ENCODE measurements at regions not wholly inside any gene's neighbourhood (a gene's known extent, or its start where the extent isn't known, plus 50 kb on each side); places are given as distances from the start of the nearest gene placed in this dataset.

DNA sequence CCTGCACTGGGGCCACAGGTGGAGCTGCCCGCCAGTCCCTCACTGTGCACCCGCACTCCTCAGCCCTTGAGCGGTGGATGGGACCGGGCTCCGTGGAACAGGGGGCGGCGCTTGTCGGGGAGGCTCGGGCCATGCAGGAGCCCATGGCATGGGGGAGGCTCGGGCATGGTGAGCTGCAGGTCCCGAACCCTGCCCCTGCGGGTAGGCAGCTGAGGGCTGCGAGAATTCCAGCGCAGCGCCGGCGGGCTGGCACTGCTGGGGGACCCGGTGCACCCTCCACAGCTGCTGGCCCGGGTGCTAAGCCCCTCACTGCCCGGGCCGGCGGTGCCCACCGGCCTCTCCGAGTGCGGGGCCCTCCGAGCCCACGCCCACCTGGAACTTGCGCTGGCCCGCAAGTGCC lies 877.5 kb upstream of the PCDH9 start:
- TF ChIP-seq, protein P1, sequence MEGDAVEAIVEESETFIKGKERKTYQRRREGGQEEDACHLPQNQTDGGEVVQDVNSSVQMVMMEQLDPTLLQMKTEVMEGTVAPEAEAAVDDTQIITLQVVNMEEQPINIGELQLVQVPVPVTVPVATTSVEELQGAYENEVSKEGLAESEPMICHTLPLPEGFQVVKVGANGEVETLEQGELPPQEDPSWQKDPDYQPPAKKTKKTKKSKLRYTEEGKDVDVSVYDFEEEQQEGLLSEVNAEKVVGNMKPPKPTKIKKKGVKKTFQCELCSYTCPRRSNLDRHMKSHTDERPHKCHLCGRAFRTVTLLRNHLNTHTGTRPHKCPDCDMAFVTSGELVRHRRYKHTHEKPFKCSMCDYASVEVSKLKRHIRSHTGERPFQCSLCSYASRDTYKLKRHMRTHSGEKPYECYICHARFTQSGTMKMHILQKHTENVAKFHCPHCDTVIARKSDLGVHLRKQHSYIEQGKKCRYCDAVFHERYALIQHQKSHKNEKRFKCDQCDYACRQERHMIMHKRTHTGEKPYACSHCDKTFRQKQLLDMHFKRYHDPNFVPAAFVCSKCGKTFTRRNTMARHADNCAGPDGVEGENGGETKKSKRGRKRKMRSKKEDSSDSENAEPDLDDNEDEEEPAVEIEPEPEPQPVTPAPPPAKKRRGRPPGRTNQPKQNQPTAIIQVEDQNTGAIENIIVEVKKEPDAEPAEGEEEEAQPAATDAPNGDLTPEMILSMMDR (tag by site-specific recombination; IDR thresholded peaks at IDR 0.05): no peak
- TF ChIP-seq, protein P2, sequence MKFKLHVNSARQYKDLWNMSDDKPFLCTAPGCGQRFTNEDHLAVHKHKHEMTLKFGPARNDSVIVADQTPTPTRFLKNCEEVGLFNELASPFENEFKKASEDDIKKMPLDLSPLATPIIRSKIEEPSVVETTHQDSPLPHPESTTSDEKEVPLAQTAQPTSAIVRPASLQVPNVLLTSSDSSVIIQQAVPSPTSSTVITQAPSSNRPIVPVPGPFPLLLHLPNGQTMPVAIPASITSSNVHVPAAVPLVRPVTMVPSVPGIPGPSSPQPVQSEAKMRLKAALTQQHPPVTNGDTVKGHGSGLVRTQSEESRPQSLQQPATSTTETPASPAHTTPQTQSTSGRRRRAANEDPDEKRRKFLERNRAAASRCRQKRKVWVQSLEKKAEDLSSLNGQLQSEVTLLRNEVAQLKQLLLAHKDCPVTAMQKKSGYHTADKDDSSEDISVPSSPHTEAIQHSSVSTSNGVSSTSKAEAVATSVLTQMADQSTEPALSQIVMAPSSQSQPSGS (tag by site-specific recombination; IDR thresholded peaks at IDR 0.05; ENCODE audit: low read depth): no peak
